MM.1S (cell line): ENCODE measurements at regions not wholly inside any gene's neighbourhood (a gene's known extent, or its start where the extent isn't known, plus 50 kb on each side); places are given as distances from the start of the nearest gene placed in this dataset.
"Not testable (repeated sequence)": the region's sequence is repeated elsewhere in the genome, so short reads cannot be mapped to it uniquely, and the experiment has no call there.

Experiments used
- EZH2 ChIP-seq: fragments of 300-600 bp; sonication (generic); optimal IDR thresholded peaks from 2 replicates; pipeline ENCODE3; 2017; ENCODE audit warnings: low read depth, mild to moderate bottlenecking, antibody characterized with exemption, low read length, mixed read lengths
- EZH2phosphoT487 ChIP-seq: fragments of 300-600 bp; sonication (generic); IDR thresholded peaks from 2 replicates; pipeline ENCODE4 v1.6.1; 2018; ENCODE audit warnings: antibody characterized with exemption, low read length
- TF ChIP-seq, protein P1 (sequence below): fragments of 300-600 bp; sonication (generic); IDR thresholded peaks from 2 replicates; pipeline ENCODE4 v1.5.1; 2016; ENCODE audit warnings: antibody characterized with exemption, low read length, mixed read lengths

DNA sequence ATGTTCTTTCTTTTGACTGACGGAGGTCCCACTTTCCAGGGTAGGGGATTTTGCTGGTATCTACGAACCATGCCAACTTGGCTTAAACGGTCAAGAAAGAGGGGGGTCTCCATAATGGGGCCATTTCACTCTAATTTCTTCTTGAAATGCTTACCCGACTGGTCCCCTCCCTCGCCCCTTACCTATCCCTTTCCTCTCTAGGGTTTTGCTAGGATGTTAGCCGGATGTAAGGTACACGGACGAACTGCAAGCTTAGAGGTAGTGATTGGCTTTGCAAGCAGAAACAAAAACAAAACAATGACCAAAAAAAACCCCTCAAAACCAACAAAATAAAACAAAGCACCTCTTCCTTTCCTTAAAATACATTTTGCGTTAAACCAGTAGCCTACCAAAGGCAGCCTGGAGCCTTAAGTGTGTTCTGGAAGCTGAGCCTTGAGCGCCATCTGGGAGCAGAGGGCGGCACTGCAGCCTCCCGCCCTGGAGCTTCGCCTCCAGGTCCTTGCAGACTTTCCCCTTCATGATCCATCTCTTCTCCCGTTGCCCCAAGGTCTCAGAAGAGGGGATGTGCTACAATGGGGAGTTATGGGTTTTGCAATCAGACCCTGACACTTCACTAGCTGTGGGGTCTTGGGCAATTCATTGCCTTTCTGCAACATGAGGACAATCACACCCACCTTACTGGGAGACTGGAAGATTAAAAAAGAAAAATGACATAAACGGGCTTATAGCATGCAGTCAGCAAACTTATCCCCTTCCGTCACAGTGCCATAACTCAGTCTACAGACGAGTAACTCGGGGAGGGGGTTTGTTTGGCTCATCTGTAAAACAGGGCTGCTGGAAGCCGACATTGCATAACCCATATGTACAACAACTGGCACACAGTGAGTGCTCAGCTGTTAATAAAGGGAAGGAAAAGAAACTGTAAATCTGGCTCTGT is 125.9 kb upstream of the RRN3 start:
- TF ChIP-seq EZH2, EZH2phosphoT487: not testable (repeated sequence)
- TF ChIP-seq, protein P1, sequence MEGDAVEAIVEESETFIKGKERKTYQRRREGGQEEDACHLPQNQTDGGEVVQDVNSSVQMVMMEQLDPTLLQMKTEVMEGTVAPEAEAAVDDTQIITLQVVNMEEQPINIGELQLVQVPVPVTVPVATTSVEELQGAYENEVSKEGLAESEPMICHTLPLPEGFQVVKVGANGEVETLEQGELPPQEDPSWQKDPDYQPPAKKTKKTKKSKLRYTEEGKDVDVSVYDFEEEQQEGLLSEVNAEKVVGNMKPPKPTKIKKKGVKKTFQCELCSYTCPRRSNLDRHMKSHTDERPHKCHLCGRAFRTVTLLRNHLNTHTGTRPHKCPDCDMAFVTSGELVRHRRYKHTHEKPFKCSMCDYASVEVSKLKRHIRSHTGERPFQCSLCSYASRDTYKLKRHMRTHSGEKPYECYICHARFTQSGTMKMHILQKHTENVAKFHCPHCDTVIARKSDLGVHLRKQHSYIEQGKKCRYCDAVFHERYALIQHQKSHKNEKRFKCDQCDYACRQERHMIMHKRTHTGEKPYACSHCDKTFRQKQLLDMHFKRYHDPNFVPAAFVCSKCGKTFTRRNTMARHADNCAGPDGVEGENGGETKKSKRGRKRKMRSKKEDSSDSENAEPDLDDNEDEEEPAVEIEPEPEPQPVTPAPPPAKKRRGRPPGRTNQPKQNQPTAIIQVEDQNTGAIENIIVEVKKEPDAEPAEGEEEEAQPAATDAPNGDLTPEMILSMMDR = peak; percentile 52
